ENCODE measurements at regions not wholly inside any gene's neighbourhood (a gene's known extent, or its start where the extent isn't known, plus 50 kb on each side); places are given as distances from the start of the nearest gene placed in this dataset.

- TF ChIP-seq, protein P1, sequence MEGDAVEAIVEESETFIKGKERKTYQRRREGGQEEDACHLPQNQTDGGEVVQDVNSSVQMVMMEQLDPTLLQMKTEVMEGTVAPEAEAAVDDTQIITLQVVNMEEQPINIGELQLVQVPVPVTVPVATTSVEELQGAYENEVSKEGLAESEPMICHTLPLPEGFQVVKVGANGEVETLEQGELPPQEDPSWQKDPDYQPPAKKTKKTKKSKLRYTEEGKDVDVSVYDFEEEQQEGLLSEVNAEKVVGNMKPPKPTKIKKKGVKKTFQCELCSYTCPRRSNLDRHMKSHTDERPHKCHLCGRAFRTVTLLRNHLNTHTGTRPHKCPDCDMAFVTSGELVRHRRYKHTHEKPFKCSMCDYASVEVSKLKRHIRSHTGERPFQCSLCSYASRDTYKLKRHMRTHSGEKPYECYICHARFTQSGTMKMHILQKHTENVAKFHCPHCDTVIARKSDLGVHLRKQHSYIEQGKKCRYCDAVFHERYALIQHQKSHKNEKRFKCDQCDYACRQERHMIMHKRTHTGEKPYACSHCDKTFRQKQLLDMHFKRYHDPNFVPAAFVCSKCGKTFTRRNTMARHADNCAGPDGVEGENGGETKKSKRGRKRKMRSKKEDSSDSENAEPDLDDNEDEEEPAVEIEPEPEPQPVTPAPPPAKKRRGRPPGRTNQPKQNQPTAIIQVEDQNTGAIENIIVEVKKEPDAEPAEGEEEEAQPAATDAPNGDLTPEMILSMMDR (IDR thresholded peaks at IDR 0.05), result no peak
- TF ChIP-seq, protein P2, sequence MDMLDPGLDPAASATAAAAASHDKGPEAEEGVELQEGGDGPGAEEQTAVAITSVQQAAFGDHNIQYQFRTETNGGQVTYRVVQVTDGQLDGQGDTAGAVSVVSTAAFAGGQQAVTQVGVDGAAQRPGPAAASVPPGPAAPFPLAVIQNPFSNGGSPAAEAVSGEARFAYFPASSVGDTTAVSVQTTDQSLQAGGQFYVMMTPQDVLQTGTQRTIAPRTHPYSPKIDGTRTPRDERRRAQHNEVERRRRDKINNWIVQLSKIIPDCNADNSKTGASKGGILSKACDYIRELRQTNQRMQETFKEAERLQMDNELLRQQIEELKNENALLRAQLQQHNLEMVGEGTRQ (IDR thresholded peaks at IDR 0.05; ENCODE audit: borderline replicate concordance, low read depth, low read length), result no peak
- TF ChIP-seq IRF3 (IDR thresholded peaks at IDR 0.05; ENCODE audit: low read depth, low read length) (no peak), CHD2 (IDR thresholded peaks at IDR 0.05; ENCODE audit: low read length, partially characterized antibody) (no peak), EP300 (IDR thresholded peaks at IDR 0.05; ENCODE audit: borderline replicate concordance in 1 of 2, low read depth in 1 of 2, low read length in 1 of 2) (no peak), NRF1 (IDR thresholded peaks at IDR 0.05; ENCODE audit: low read depth, low read length) (no peak), RFX5 (IDR thresholded peaks at IDR 0.05; ENCODE audit: low read length) (no peak), POLR2AphosphoS5 (IDR thresholded peaks at IDR 0.05; ENCODE audit: low read depth, low read length) (no peak), NFIC (IDR thresholded peaks at IDR 0.05; ENCODE audit: borderline replicate concordance) (no peak), TCF12 (IDR thresholded peaks at IDR 0.05) (no peak), ZBTB33 (IDR thresholded peaks at IDR 0.05; ENCODE audit: borderline replicate concordance, low read depth) (no peak)
- TF ChIP-seq, protein P3, sequence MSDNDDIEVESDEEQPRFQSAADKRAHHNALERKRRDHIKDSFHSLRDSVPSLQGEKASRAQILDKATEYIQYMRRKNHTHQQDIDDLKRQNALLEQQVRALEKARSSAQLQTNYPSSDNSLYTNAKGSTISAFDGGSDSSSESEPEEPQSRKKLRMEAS (IDR thresholded peaks at IDR 0.05; ENCODE audit: low read depth), result no peak
- TF ChIP-seq, protein P4, sequence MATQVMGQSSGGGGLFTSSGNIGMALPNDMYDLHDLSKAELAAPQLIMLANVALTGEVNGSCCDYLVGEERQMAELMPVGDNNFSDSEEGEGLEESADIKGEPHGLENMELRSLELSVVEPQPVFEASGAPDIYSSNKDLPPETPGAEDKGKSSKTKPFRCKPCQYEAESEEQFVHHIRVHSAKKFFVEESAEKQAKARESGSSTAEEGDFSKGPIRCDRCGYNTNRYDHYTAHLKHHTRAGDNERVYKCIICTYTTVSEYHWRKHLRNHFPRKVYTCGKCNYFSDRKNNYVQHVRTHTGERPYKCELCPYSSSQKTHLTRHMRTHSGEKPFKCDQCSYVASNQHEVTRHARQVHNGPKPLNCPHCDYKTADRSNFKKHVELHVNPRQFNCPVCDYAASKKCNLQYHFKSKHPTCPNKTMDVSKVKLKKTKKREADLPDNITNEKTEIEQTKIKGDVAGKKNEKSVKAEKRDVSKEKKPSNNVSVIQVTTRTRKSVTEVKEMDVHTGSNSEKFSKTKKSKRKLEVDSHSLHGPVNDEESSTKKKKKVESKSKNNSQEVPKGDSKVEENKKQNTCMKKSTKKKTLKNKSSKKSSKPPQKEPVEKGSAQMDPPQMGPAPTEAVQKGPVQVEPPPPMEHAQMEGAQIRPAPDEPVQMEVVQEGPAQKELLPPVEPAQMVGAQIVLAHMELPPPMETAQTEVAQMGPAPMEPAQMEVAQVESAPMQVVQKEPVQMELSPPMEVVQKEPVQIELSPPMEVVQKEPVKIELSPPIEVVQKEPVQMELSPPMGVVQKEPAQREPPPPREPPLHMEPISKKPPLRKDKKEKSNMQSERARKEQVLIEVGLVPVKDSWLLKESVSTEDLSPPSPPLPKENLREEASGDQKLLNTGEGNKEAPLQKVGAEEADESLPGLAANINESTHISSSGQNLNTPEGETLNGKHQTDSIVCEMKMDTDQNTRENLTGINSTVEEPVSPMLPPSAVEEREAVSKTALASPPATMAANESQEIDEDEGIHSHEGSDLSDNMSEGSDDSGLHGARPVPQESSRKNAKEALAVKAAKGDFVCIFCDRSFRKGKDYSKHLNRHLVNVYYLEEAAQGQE (IDR thresholded peaks at IDR 0.05; ENCODE audit: low read depth, low read length), result no peak
Measured at GRCh38 chr1:96292141-96292540, 429.4 kb upstream of the PTBP2 start.

Measured in SK-N-SH (cell line).